Endothelial cell of umbilical vein (primary cell): ENCODE measurements at regions not wholly inside any gene's neighbourhood (a gene's known extent, or its start where the extent isn't known, plus 50 kb on each side); places are given as distances from the start of the nearest gene placed in this dataset.

ENCODE experiments used
- BruUV-seq: library from RNA; stranded (reverse); fragments of 400-500 nt; replicated peaks from 2 replicates; lab custom pipeline; 2021; lab: Mats Ljungman, UMichigan
- CTCF ChIA-PET: fragments of 300-600, 350-600 bp; sonication (Branson Sonifier 250); formaldehyde crosslinking; loops from one replicate; lab custom pipeline; 2021; ENCODE audit warnings: antibody characterized with exemption, inconsistent platforms; lab: Charles Lee
- POLR2A ChIA-PET: fragments of 300-600, 350-600 bp; sonication (Branson Sonifier 250); formaldehyde crosslinking; loops from one replicate; lab custom pipeline; 2021; ENCODE audit warnings: antibody characterized with exemption, inconsistent platforms; lab: Charles Lee
- DNase-seq: peaks from one replicate; pipeline ENCODE4 v3.0.0-alpha.2; 2011; ENCODE audit warnings: low read depth, low spot score
- FAIRE-seq: peaks from 2 replicates; lab custom pipeline; 2011; peaks lifted over from hg19 to GRCh38; lab: Jason Lieb, UNC
- H2AFZ ChIP-seq: 2 replicates; pipeline ENCODE4 v1.6.0; 2012; ENCODE audit warnings: low read depth, low read length, control low read depth, inconsistent platforms
- H3K27ac ChIP-seq: 2 replicates; pipeline ENCODE4 v1.5.1; 2011; ENCODE audit warnings: low read depth, mild to moderate bottlenecking, control low read depth, low read length, moderate library complexity; ENCODE audit not compliant: insufficient read depth
- H3K27me3 ChIP-seq, 2 experiments: 2 replicates each; pipeline versions ENCODE4 v1.6.0 to v1.6.1; 2011; ENCODE audit warnings: low read length in 2 of 2, mixed read lengths in 1 of 2; ENCODE audit not compliant: control insufficient read depth in 2 of 2, insufficient read depth in 2 of 2
- H3K36me3 ChIP-seq, 2 experiments: 2 replicates in 1 of 2; 3 replicates in 1 of 2; pipeline ENCODE4 v1.5.1; 2011; ENCODE audit warnings: low read length in 2 of 2, mild to moderate bottlenecking in 1 of 2, moderate library complexity in 1 of 2; ENCODE audit not compliant: control insufficient read depth in 2 of 2, insufficient read depth in 2 of 2; ENCODE audit errors: extremely low read depth in 1 of 2
- H3K4me1 ChIP-seq: 3 replicates; pipeline ENCODE4 v1.5.1; 2011; ENCODE audit warnings: mild to moderate bottlenecking, low read length; ENCODE audit not compliant: control insufficient read depth, insufficient read depth; ENCODE audit errors: extremely low read depth
- H3K4me2 ChIP-seq: 2 replicates; pipeline ENCODE4 v1.6.1; 2011; ENCODE audit warnings: low read length, control low read depth, mixed read lengths; ENCODE audit not compliant: insufficient read depth
- H3K4me3 ChIP-seq, 3 experiments: fragments of 200-600 bp in 1 of 3; sonication (generic), shearing (Covaris generic) in 1 of 3; replicated peaks in 1 of 3; 2 replicates each; pipeline ENCODE4 v1.5.1; 2011 to 2016; ENCODE audit warnings: control low read depth in 3 of 3, low read length in 3 of 3, mild to moderate bottlenecking in 2 of 3, inconsistent platforms in 1 of 3, low read depth in 1 of 3, moderate library complexity in 1 of 3; ENCODE audit not compliant: insufficient read depth in 1 of 3
- H3K79me2 ChIP-seq: 2 replicates; pipeline ENCODE4 v1.6.0; 2012; ENCODE audit warnings: low read length, inconsistent platforms; ENCODE audit not compliant: control insufficient read depth, insufficient read depth
- H3K9ac ChIP-seq: replicated peaks from 2 replicates; pipeline ENCODE3; 2011; ENCODE audit warnings: low read length, control low read depth; ENCODE audit not compliant: insufficient read depth; ENCODE audit errors: extremely low read depth
- H3K9me1 ChIP-seq: replicated peaks from 3 replicates; pipeline ENCODE4 v1.6.0; 2011; ENCODE audit warnings: mild to moderate bottlenecking, low read length; ENCODE audit not compliant: control insufficient read depth, insufficient read depth; ENCODE audit errors: extremely low read depth
- H3K9me3 ChIP-seq: replicated peaks from 2 replicates; pipeline ENCODE4 v1.5.1; 2012; ENCODE audit warnings: low read length, inconsistent platforms; ENCODE audit not compliant: control insufficient read depth, insufficient read depth
- H4K20me1 ChIP-seq: replicated peaks from 2 replicates; pipeline ENCODE3; 2011; ENCODE audit warnings: mild to moderate bottlenecking, low read length; ENCODE audit not compliant: control insufficient read depth, insufficient read depth; ENCODE audit errors: extremely low read depth
- EZH2 ChIP-seq: IDR thresholded peaks from 2 replicates; pipeline ENCODE4 v1.6.1; 2012; ENCODE audit warnings: borderline replicate concordance, low read depth, mild to moderate bottlenecking, moderate library complexity, low read length, inconsistent platforms; ENCODE audit not compliant: severe bottlenecking
- FOS ChIP-seq: IDR thresholded peaks from 2 replicates; pipeline ENCODE4 v1.6.1; 2011; ENCODE audit warnings: mild to moderate bottlenecking, low read length, moderate library complexity, borderline replicate concordance; ENCODE audit not compliant: insufficient read depth
- GATA2 ChIP-seq: IDR thresholded peaks from 2 replicates; pipeline ENCODE4 v1.7.0; 2011; ENCODE audit warnings: low read depth, mild to moderate bottlenecking, moderate library complexity, mixed read lengths, low read length; ENCODE audit not compliant: insufficient read length, insufficient read depth
- JUN ChIP-seq: IDR thresholded peaks from 2 replicates; pipeline ENCODE4 v1.6.1; 2011; ENCODE audit warnings: borderline replicate concordance, low read depth; ENCODE audit not compliant: insufficient read length, insufficient read depth
- MYC ChIP-seq: IDR thresholded peaks from one replicate; pipeline ENCODE4 v1.6.1; 2011; ENCODE audit warnings: mild to moderate bottlenecking, low read depth, low read length
- POLR2A ChIP-seq: IDR thresholded peaks from 2 replicates; pipeline ENCODE4 v1.6.1; 2012; ENCODE audit warnings: low read depth, mild to moderate bottlenecking, control low read depth, low read length
- POLR2AphosphoS5 ChIP-seq: IDR thresholded peaks from 2 replicates; pipeline ENCODE4 v1.6.1; 2012; ENCODE audit warnings: low read depth, mild to moderate bottlenecking, control low read depth, low read length, moderate library complexity; ENCODE audit not compliant: insufficient read depth
- dilution Hi-C: fragments of 300-500 bp; cut with MboI; formaldehyde crosslinking; loops from one replicate; pipeline ENCODE4 v1.15.0; 2019; ENCODE audit warnings: low sequenced_read_pairs; ENCODE audit not compliant: extremely low pct_ligation_motif_present
- intact Hi-C: fragments of 100-400 bp; cut with micrococcal nuclease; formaldehyde crosslinking; loops from one replicate; pipeline ENCODE4 v1.10.0; 2022
- TF ChIP-seq, protein P1 (sequence below), 2 donors: IDR thresholded peaks; 1 replicate in 1 of 2; 2 replicates in 1 of 2; pipeline ENCODE4 v1.5.1; 2011; ENCODE audit warnings: low read length in 2 of 2, mild to moderate bottlenecking in 2 of 2, moderate library complexity in 2 of 2, control low read depth in 1 of 2, inconsistent platforms in 1 of 2, low read depth in 1 of 2; ENCODE audit not compliant: insufficient read depth in 1 of 2; ENCODE audit errors: extremely low read depth in 1 of 2
- TF ChIP-seq, protein P2 (sequence below): IDR thresholded peaks from 2 replicates; pipeline ENCODE4 v1.6.1; 2011; ENCODE audit not compliant: insufficient read depth, insufficient read length

DNA sequence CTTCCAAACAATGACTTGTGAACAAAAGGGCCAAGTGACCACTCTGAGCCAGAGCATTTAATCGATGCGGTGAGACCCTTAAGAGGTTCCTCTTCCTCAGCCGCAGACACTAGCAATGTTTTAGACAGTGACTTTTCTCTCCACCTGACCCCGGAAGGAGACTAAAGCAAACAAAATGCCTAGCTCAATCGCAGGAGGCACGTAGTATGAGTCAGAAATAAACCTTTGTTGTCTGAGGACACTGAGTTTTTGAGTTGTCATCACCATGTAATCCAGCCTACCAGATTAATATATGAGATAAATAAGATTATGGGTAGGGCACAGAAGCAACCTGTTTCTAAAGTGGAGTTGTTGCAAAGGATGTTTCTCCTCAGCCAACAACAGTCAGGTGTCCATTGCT is 326.2 kb upstream of the DUSP10 start:
- no peak overlapping the region for H2AFZ ChIP-seq
- no peaks in the 10 kb centered on the region for H3K36me3 ChIP-seq
- FAIRE-seq (no peak), DNase-seq (no peak)
- no TSS peak for BruUV-seq
- intact Hi-C loops (no loop called here), dilution Hi-C loops (no loop called here)
- H3K27ac ChIP-seq: no peak overlapping the region
- no peaks in the 10 kb centered on the region for H3K4me1 ChIP-seq
- H3K79me2 ChIP-seq: no peaks in the 10 kb centered on the region
- POLR2A ChIA-PET: no interaction called here
- no peaks in the 10 kb centered on the region for H4K20me1 ChIP-seq
- H3K9me1 ChIP-seq: no peaks in the 10 kb centered on the region
- H3K9ac ChIP-seq: no peak overlapping the region
- H3K9me3 ChIP-seq: no peaks in the 10 kb centered on the region
- CTCF ChIA-PET: no interaction called here
- TF ChIP-seq POLR2A (no peak), EZH2 (no peak), FOS (no peak), GATA2 (no peak), JUN (no peak), POLR2AphosphoS5 (no peak), MYC (no peak)
- TF ChIP-seq, protein P1, sequence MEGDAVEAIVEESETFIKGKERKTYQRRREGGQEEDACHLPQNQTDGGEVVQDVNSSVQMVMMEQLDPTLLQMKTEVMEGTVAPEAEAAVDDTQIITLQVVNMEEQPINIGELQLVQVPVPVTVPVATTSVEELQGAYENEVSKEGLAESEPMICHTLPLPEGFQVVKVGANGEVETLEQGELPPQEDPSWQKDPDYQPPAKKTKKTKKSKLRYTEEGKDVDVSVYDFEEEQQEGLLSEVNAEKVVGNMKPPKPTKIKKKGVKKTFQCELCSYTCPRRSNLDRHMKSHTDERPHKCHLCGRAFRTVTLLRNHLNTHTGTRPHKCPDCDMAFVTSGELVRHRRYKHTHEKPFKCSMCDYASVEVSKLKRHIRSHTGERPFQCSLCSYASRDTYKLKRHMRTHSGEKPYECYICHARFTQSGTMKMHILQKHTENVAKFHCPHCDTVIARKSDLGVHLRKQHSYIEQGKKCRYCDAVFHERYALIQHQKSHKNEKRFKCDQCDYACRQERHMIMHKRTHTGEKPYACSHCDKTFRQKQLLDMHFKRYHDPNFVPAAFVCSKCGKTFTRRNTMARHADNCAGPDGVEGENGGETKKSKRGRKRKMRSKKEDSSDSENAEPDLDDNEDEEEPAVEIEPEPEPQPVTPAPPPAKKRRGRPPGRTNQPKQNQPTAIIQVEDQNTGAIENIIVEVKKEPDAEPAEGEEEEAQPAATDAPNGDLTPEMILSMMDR (IDR thresholded peaks at IDR 0.05; ENCODE audit: extremely low read depth in 1 of 2, insufficient read depth in 1 of 2, low read depth in 1 of 2, low read length in 2 of 2): no peak
- TF ChIP-seq, protein P2, sequence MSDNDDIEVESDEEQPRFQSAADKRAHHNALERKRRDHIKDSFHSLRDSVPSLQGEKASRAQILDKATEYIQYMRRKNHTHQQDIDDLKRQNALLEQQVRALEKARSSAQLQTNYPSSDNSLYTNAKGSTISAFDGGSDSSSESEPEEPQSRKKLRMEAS: no peak
- H3K27me3 ChIP-seq: no peaks in the 10 kb centered on the region
- no peak overlapping the region for H3K4me3 ChIP-seq
- H3K4me2 ChIP-seq: no peak overlapping the region
